H9 (cell line): ENCODE measurements at regions not wholly inside any gene's neighbourhood (a gene's known extent, or its start where the extent isn't known, plus 50 kb on each side); places are given as distances from the start of the nearest gene placed in this dataset.

ENCODE experiments used
- DNase-seq: peaks from one replicate; pipeline ENCODE4 v3.0.0-alpha.2; 2017
- H2AFZ ChIP-seq: one replicate; pipeline ENCODE4 v1.6.1; 2013; ENCODE audit warnings: mild to moderate bottlenecking, low read length, control low read depth, moderate library complexity
- H2AK5ac ChIP-seq: 2 replicates; pipeline ENCODE4 v1.6.1; 2013; ENCODE audit warnings: low read length, control low read depth, mixed read lengths; ENCODE audit not compliant: insufficient read length
- H2BK120ac ChIP-seq: one replicate; pipeline ENCODE4 v1.6.1; 2013; ENCODE audit warnings: low read depth, mild to moderate bottlenecking, low read length, control low read depth, inconsistent platforms; ENCODE audit not compliant: poor library complexity, severe bottlenecking
- H2BK12ac ChIP-seq: 2 replicates; pipeline ENCODE4 v1.6.1; 2013; ENCODE audit warnings: low read length, control low read depth, mixed read lengths, low read depth; ENCODE audit not compliant: insufficient read length
- H2BK15ac ChIP-seq: 2 replicates; pipeline ENCODE4 v1.6.1; 2013; ENCODE audit warnings: low read depth, low read length, control low read depth
- H2BK20ac ChIP-seq: one replicate; pipeline ENCODE4 v1.6.1; 2013; ENCODE audit warnings: low read depth, mild to moderate bottlenecking, low read length, control low read depth, inconsistent platforms; ENCODE audit not compliant: poor library complexity, severe bottlenecking
- H2BK5ac ChIP-seq: 2 replicates; pipeline ENCODE4 v1.6.1; 2013; ENCODE audit warnings: low read length, control low read depth, mixed read lengths; ENCODE audit not compliant: insufficient read length
- H3K14ac ChIP-seq: 2 replicates; pipeline ENCODE4 v1.6.1; 2013; ENCODE audit warnings: low read length, control low read depth; ENCODE audit not compliant: insufficient read depth
- H3K18ac ChIP-seq: 2 replicates; pipeline ENCODE4 v1.6.1; 2013; ENCODE audit warnings: low read depth, mild to moderate bottlenecking, mixed read lengths, low read length, control low read depth; ENCODE audit not compliant: insufficient read length
- H3K23ac ChIP-seq: 2 replicates; pipeline ENCODE4 v1.6.1; 2013; ENCODE audit warnings: low read length, control low read depth, mixed read lengths, low read depth; ENCODE audit not compliant: insufficient read length
- H3K23me2 ChIP-seq: 2 replicates; pipeline ENCODE4 v1.6.1; 2013; ENCODE audit warnings: low read depth, mild to moderate bottlenecking, mixed read lengths, low read length, control low read depth; ENCODE audit not compliant: insufficient read length, poor library complexity, severe bottlenecking
- H3K27ac ChIP-seq: 2 replicates; pipeline ENCODE4 v1.5.1; 2013; ENCODE audit warnings: low read length, control low read depth, mixed read lengths, low read depth; ENCODE audit not compliant: insufficient read length
- H3K27me3 ChIP-seq: 2 replicates; pipeline ENCODE4 v1.6.1; 2013; ENCODE audit warnings: low read length, control low read depth, inconsistent platforms; ENCODE audit not compliant: insufficient read depth
- H3K4ac ChIP-seq: 2 replicates; pipeline ENCODE4 v1.6.1; 2013; ENCODE audit warnings: low read depth, mild to moderate bottlenecking, control low read depth, inconsistent platforms, low read length, moderate library complexity
- H3K4me1 ChIP-seq: 2 replicates; pipeline ENCODE4 v1.6.1; 2013; ENCODE audit warnings: low read length, control low read depth, inconsistent platforms; ENCODE audit not compliant: insufficient read depth
- H3K4me2 ChIP-seq: 2 replicates; pipeline ENCODE4 v1.6.1; 2013; ENCODE audit warnings: low read length, control low read depth, mixed read lengths; ENCODE audit not compliant: insufficient read length, insufficient read depth
- H3K56ac ChIP-seq: 2 replicates; pipeline ENCODE4 v1.6.1; 2013; ENCODE audit warnings: low read depth, mild to moderate bottlenecking, mixed read lengths, low read length, control low read depth; ENCODE audit not compliant: insufficient read length
- H3K79me1 ChIP-seq: 2 replicates; pipeline ENCODE4 v1.6.1; 2013; ENCODE audit warnings: low read depth, mild to moderate bottlenecking, moderate library complexity, low read length, control low read depth, inconsistent platforms; ENCODE audit not compliant: insufficient read depth, poor library complexity, severe bottlenecking
- H3K79me2 ChIP-seq: 2 replicates; pipeline ENCODE4 v1.6.1; 2013; ENCODE audit warnings: low read length, control low read depth, inconsistent platforms; ENCODE audit not compliant: insufficient read depth
- H3K9ac ChIP-seq: 2 replicates; pipeline ENCODE4 v1.6.1; 2013; ENCODE audit warnings: low read length, control low read depth, mixed read lengths; ENCODE audit not compliant: insufficient read length; ENCODE audit errors: extremely low read depth
- H3K9me3 ChIP-seq: one replicate; pipeline ENCODE4 v1.6.1; 2013; ENCODE audit warnings: low read depth, low read length, inconsistent platforms; ENCODE audit not compliant: control insufficient read depth
- H3T11ph ChIP-seq: one replicate; pipeline ENCODE4 v1.6.1; 2013; ENCODE audit warnings: mild to moderate bottlenecking, low read length, control low read depth, inconsistent platforms
- H4K20me1 ChIP-seq: one replicate; pipeline ENCODE4 v1.6.1; 2013; ENCODE audit not compliant: control insufficient read depth, insufficient read length, insufficient read depth
- H4K5ac ChIP-seq: 2 replicates; pipeline ENCODE4 v1.6.1; 2013; ENCODE audit warnings: low read depth, mild to moderate bottlenecking, mixed read lengths, low read length, control low read depth; ENCODE audit not compliant: insufficient read length
- H4K8ac ChIP-seq: replicated peaks from 2 replicates; pipeline ENCODE4 v1.6.1; 2013; ENCODE audit warnings: low read length, control low read depth, mixed read lengths, low read depth; ENCODE audit not compliant: insufficient read length
- H4K91ac ChIP-seq: 2 replicates; pipeline ENCODE4 v1.6.1; 2013; ENCODE audit warnings: low read depth, mild to moderate bottlenecking, moderate library complexity, mixed read lengths, low read length, control low read depth; ENCODE audit not compliant: insufficient read length
- H3K27ac Mint-ChIP-seq, 3 experiments: 2 replicates in 2 of 3; 3 replicates in 1 of 3; pipeline ENCODE4 v1.8.0; 2020 to 2021; ENCODE audit warnings: mixed read lengths in 3 of 3, mild to moderate bottlenecking in 1 of 3, moderate library complexity in 1 of 3
- H3K27me3 Mint-ChIP-seq: 2 replicates; pipeline ENCODE4 v1.8.0; 2021; ENCODE audit warnings: low read depth, mild to moderate bottlenecking, moderate library complexity, mixed read lengths
- H3K36me3 Mint-ChIP-seq, 3 experiments: 2 replicates in 2 of 3; 3 replicates in 1 of 3; pipeline ENCODE4 v1.8.0; 2020 to 2021; ENCODE audit warnings: low read depth in 3 of 3, mixed read lengths in 3 of 3; ENCODE audit not compliant: insufficient read depth in 1 of 3
- H3K4me1 Mint-ChIP-seq, 2 experiments: 2 replicates each; pipeline ENCODE4 v1.8.0; 2020; ENCODE audit warnings: mixed read lengths in 2 of 2
- H3K4me3 Mint-ChIP-seq, 2 experiments: 2 replicates in 1 of 2; 3 replicates in 1 of 2; pipeline ENCODE4 v1.8.0; 2020 to 2021; ENCODE audit warnings: mild to moderate bottlenecking in 2 of 2, mixed read lengths in 2 of 2, moderate library complexity in 1 of 2
- H3K9me3 Mint-ChIP-seq, 2 experiments: 2 replicates in 1 of 2; 3 replicates in 1 of 2; pipeline ENCODE4 v1.8.0; 2020; ENCODE audit warnings: mild to moderate bottlenecking in 2 of 2, mixed read lengths in 2 of 2, moderate library complexity in 1 of 2
- CTCF ChIP-seq: fragments of 200-600 bp; sonication (generic); conservative IDR thresholded peaks from 3 replicates; pipeline ENCODE4 v1.8.0; 2021; ENCODE audit warnings: antibody characterized with exemption, mild to moderate bottlenecking

- Histone ChIP-seq H3K23ac (no peak overlapping the region), H3K27me3 (no peaks in the 10 kb centered on the region), H4K8ac (no peak overlapping the region), H2AK5ac (no peak overlapping the region), H2AFZ (no peak overlapping the region), H3K79me1 (no peaks in the 10 kb centered on the region), H3K18ac (no peak overlapping the region), H2BK120ac (no peak overlapping the region), H3K56ac (no peak overlapping the region), H3K14ac (no peak overlapping the region), H3K23me2 (no peaks in the 10 kb centered on the region), H3K4me2 (no peak overlapping the region), H4K91ac (no peak overlapping the region), H3K4me1 (no peaks in the 10 kb centered on the region), H3K4ac (no peak overlapping the region), H3T11ph (no peak overlapping the region), H4K20me1 (no peaks in the 10 kb centered on the region), H2BK5ac (no peak overlapping the region), H2BK12ac (no peak overlapping the region), H3K27ac (no peak overlapping the region), H3K9ac (no peak overlapping the region), H4K5ac (no peak overlapping the region), H3K9me3 (no peaks in the 10 kb centered on the region), H3K79me2 (no peaks in the 10 kb centered on the region), H2BK15ac (no peak overlapping the region), H2BK20ac (no peak overlapping the region)
- no peak for TF ChIP-seq CTCF
- H3K4me3 Mint-ChIP-seq = no peak overlapping the region
- no peaks in the 10 kb centered on the region for H3K27me3 Mint-ChIP-seq
- H3K36me3 Mint-ChIP-seq = no peaks in the 10 kb centered on the region; a peak in 1 of 7 replicates
- H3K4me1 Mint-ChIP-seq = no peaks in the 10 kb centered on the region
- no peaks in the 10 kb centered on the region for H3K9me3 Mint-ChIP-seq
- H3K27ac Mint-ChIP-seq = no peak overlapping the region
- DNase-seq = no peak
Measured at GRCh38 chr6:147019001-147019400, 185.2 kb upstream of the STXBP5 start.
